GM23338 (cell line): ENCODE measurements at regions not wholly inside any gene's neighbourhood (a gene's known extent, or its start where the extent isn't known, plus 50 kb on each side); places are given as distances from the start of the nearest gene placed in this dataset.

Source experiments
- ATAC-seq: fragments of 200-7000 bp; cut with Tn5 transposase; 3 replicates; pipeline ENCODE4 v1.9.1; 2020
- DNase-seq: peaks from one replicate; pipeline ENCODE4 v3.0.0-alpha.2; 2015; ENCODE audit warnings: low spot score
- H2AFZ ChIP-seq: fragments of 200-600 bp; sonication (generic); 2 replicates; pipeline ENCODE4 v1.8.0; 2016; ENCODE audit warnings: antibody characterized with exemption, mild to moderate bottlenecking, moderate library complexity
- H3F3A ChIP-seq: fragments of 200-600 bp; sonication (generic); replicated peaks from 2 replicates; pipeline ENCODE4 v1.8.0; 2017; ENCODE audit warnings: antibody characterized with exemption, mixed run types, low read depth
- H3K27ac ChIP-seq: fragments of 200-600 bp; sonication (generic); 2 replicates; pipeline ENCODE4 v1.6.1; 2016; ENCODE audit warnings: low read depth
- H3K27me3 ChIP-seq: fragments of 200-600 bp; sonication (generic); 2 replicates; pipeline ENCODE4 v1.8.0; 2016; ENCODE audit warnings: mild to moderate bottlenecking, mixed run types, moderate library complexity; ENCODE audit not compliant: insufficient read depth
- H3K36me3 ChIP-seq: fragments of 200-600 bp; sonication (generic); 2 replicates; pipeline ENCODE4 v1.8.0; 2016; ENCODE audit warnings: mild to moderate bottlenecking; ENCODE audit not compliant: insufficient read depth
- H3K4me1 ChIP-seq: fragments of 200-600 bp; sonication (generic); 2 replicates; pipeline ENCODE4 v1.8.0; 2016; ENCODE audit warnings: mild to moderate bottlenecking, moderate library complexity; ENCODE audit not compliant: insufficient read depth
- H3K4me2 ChIP-seq: fragments of 200-600 bp; sonication (generic); 2 replicates; pipeline ENCODE4 v1.7.1; 2017; ENCODE audit warnings: mixed run types
- H3K4me3 ChIP-seq: fragments of 200-600 bp; sonication (generic); 2 replicates; pipeline ENCODE4 v1.6.1; 2016; ENCODE audit warnings: mixed run types
- H3K79me2 ChIP-seq: fragments of 200-600 bp; sonication (generic); replicated peaks from 2 replicates; pipeline ENCODE4 v1.8.0; 2017; ENCODE audit warnings: mild to moderate bottlenecking; ENCODE audit not compliant: insufficient read depth
- H3K9me2 ChIP-seq: fragments of 200-600 bp; sonication (generic); 2 replicates; pipeline ENCODE4 v1.8.0; 2017; ENCODE audit not compliant: insufficient read depth
- H4K20me1 ChIP-seq: fragments of 200-600 bp; sonication (generic); replicated peaks from 2 replicates; pipeline ENCODE4 v1.8.0; 2017; ENCODE audit warnings: mild to moderate bottlenecking; ENCODE audit not compliant: insufficient read depth
- H3K27ac Mint-ChIP-seq: 2 replicates; pipeline ENCODE4 v1.8.0; 2020; ENCODE audit warnings: inconsistent platforms, mild to moderate bottlenecking, moderate library complexity, mixed read lengths
- H3K27me3 Mint-ChIP-seq: 3 replicates; pipeline ENCODE4 v1.8.0; 2022; ENCODE audit warnings: low read depth, mild to moderate bottlenecking, moderate library complexity, mixed read lengths, inconsistent platforms; ENCODE audit not compliant: insufficient read depth, poor library complexity
- H3K36me3 Mint-ChIP-seq: 3 replicates; pipeline ENCODE4 v1.8.0; 2021; ENCODE audit warnings: low read depth, mild to moderate bottlenecking, inconsistent platforms, moderate library complexity, mixed read lengths
- H3K4me1 Mint-ChIP-seq: 3 replicates; pipeline ENCODE4 v1.8.0; 2020; ENCODE audit warnings: mild to moderate bottlenecking, inconsistent platforms, mixed read lengths
- H3K4me3 Mint-ChIP-seq: 3 replicates; pipeline ENCODE4 v1.8.0; 2021; ENCODE audit warnings: moderate library complexity, mild to moderate bottlenecking, inconsistent platforms, mixed read lengths
- H3K9me3 Mint-ChIP-seq: 3 replicates; pipeline ENCODE4 v1.8.0; 2020; ENCODE audit warnings: moderate library complexity, mild to moderate bottlenecking, inconsistent platforms, mixed read lengths
- CREB1 ChIP-seq: fragments of 250-450 bp; sonication (Bioruptor Pico); IDR thresholded peaks from 2 replicates; pipeline ENCODE4 v1.5.0; 2020; ENCODE audit warnings: low read depth, mild to moderate bottlenecking, moderate library complexity
- EZH2 ChIP-seq: fragments of 200-600 bp; sonication (generic); IDR thresholded peaks from one replicate; pipeline ENCODE4 v1.8.0; 2017; ENCODE audit warnings: antibody characterized with exemption, mild to moderate bottlenecking, low read depth; ENCODE audit not compliant: unreplicated experiment
- EZH2phosphoT487 ChIP-seq: fragments of 200-600 bp; sonication (generic); IDR thresholded peaks from one replicate; pipeline ENCODE4 v1.8.1; 2018; ENCODE audit warnings: antibody characterized with exemption; ENCODE audit not compliant: unreplicated experiment
- JUNB ChIP-seq: IDR thresholded peaks from one replicate; pipeline ENCODE4 v1.6.1; 2016; ENCODE audit warnings: antibody characterized with exemption; ENCODE audit not compliant: unreplicated experiment
- NANOG ChIP-seq: IDR thresholded peaks from 2 replicates; pipeline ENCODE4 v1.6.1; 2016; ENCODE audit warnings: antibody characterized with exemption, borderline replicate concordance
- POLR2AphosphoS5 ChIP-seq: IDR thresholded peaks from 2 replicates; pipeline ENCODE4 v1.6.1; 2016; ENCODE audit warnings: antibody characterized with exemption, low read depth
- REST ChIP-seq: IDR thresholded peaks from one replicate; pipeline ENCODE4 v1.6.1; 2018; ENCODE audit warnings: antibody characterized with exemption; ENCODE audit not compliant: unreplicated experiment
- STAT1 ChIP-seq: IDR thresholded peaks from one replicate; pipeline ENCODE4 v1.6.1; 2016; ENCODE audit warnings: antibody characterized with exemption; ENCODE audit not compliant: unreplicated experiment
- ZNF114 ChIP-seq: fragments of 250-450 bp; sonication (Bioruptor Pico); IDR thresholded peaks from 2 replicates; pipeline ENCODE4 v1.5.0; 2020; ENCODE audit warnings: mild to moderate bottlenecking, moderate library complexity
- ZNF331 ChIP-seq: fragments of 250-450 bp; sonication (Bioruptor Pico); IDR thresholded peaks from 2 replicates; pipeline ENCODE4 v1.5.0; 2020; ENCODE audit warnings: low read depth, mild to moderate bottlenecking, moderate library complexity
- ZNF462 ChIP-seq: fragments of 250-450 bp; sonication (Bioruptor Pico); IDR thresholded peaks from 2 replicates; pipeline ENCODE4 v1.5.0; 2020; ENCODE audit warnings: mild to moderate bottlenecking, moderate library complexity
- TF ChIP-seq, protein P1 (sequence below), 2 experiments: fragments of 200-600 bp in 1 of 2; sonication (generic) in 1 of 2; conservative IDR thresholded peaks; 2 replicates each; pipeline versions ENCODE4 v1.5.1 to v1.6.1; 2016 to 2017; ENCODE audit warnings: antibody characterized with exemption in 2 of 2, low read depth in 2 of 2, mild to moderate bottlenecking in 2 of 2, moderate library complexity in 1 of 2
- TF ChIP-seq, protein P2 (sequence below): IDR thresholded peaks from 2 replicates; pipeline ENCODE4 v1.6.1; 2016; ENCODE audit warnings: antibody characterized with exemption

GRCh38 chr1:219339466-219339865, 165.8 kb downstream of the LYPLAL1 start:
- Histone ChIP-seq H3F3A (no peaks in the 10 kb centered on the region), H3K27ac (no peak overlapping the region), H2AFZ (no peak overlapping the region), H4K20me1 (no peaks in the 10 kb centered on the region), H3K27me3 (no peaks in the 10 kb centered on the region), H3K9me2 (0 out of 2 replicates have a peak, but pooled peaks cover under 1% of the 10 kb centered on the region), H3K79me2 (no peaks in the 10 kb centered on the region), H3K36me3 (no peaks in the 10 kb centered on the region), H3K4me1 (no peaks in the 10 kb centered on the region), H3K4me3 (no peak overlapping the region), H3K4me2 (no peak overlapping the region)
- TF ChIP-seq EZH2 (no peak), ZNF114 (CRISPR knock-in tag) (no peak), REST (no peak), CREB1 (CRISPR knock-in tag) (no peak), NANOG (no peak), JUNB (no peak), ZNF331 (no peak), ZNF462 (CRISPR knock-in tag) (no peak), STAT1 (no peak), EZH2phosphoT487 (no peak), POLR2AphosphoS5 (no peak)
- TF ChIP-seq, protein P1, sequence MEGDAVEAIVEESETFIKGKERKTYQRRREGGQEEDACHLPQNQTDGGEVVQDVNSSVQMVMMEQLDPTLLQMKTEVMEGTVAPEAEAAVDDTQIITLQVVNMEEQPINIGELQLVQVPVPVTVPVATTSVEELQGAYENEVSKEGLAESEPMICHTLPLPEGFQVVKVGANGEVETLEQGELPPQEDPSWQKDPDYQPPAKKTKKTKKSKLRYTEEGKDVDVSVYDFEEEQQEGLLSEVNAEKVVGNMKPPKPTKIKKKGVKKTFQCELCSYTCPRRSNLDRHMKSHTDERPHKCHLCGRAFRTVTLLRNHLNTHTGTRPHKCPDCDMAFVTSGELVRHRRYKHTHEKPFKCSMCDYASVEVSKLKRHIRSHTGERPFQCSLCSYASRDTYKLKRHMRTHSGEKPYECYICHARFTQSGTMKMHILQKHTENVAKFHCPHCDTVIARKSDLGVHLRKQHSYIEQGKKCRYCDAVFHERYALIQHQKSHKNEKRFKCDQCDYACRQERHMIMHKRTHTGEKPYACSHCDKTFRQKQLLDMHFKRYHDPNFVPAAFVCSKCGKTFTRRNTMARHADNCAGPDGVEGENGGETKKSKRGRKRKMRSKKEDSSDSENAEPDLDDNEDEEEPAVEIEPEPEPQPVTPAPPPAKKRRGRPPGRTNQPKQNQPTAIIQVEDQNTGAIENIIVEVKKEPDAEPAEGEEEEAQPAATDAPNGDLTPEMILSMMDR (conservative IDR thresholded peaks at IDR 0.05; ENCODE audit: low read depth in 2 of 2) = no peak
- TF ChIP-seq, protein P2, sequence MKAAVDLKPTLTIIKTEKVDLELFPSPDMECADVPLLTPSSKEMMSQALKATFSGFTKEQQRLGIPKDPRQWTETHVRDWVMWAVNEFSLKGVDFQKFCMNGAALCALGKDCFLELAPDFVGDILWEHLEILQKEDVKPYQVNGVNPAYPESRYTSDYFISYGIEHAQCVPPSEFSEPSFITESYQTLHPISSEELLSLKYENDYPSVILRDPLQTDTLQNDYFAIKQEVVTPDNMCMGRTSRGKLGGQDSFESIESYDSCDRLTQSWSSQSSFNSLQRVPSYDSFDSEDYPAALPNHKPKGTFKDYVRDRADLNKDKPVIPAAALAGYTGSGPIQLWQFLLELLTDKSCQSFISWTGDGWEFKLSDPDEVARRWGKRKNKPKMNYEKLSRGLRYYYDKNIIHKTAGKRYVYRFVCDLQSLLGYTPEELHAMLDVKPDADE = no peak
- ATAC-seq = no peak
- H3K4me3 Mint-ChIP-seq = no peak overlapping the region
- no peaks in the 10 kb centered on the region for H3K27me3 Mint-ChIP-seq
- no peak for DNase-seq
- H3K4me1 Mint-ChIP-seq = no peaks in the 10 kb centered on the region; the same call in 2 of the 3 replicates
- no peak overlapping the region for H3K27ac Mint-ChIP-seq
- no peaks in the 10 kb centered on the region for H3K36me3 Mint-ChIP-seq
- 0 out of 3 replicates have a peak, but pooled peaks cover 3% of the 10 kb centered on the region for H3K9me3 Mint-ChIP-seq
